Large intestine (tissue), 3 donors: ENCODE measurements at regions not wholly inside any gene's neighbourhood (a gene's known extent, or its start where the extent isn't known, plus 50 kb on each side); places are given as distances from the start of the nearest gene placed in this dataset.

Experiments
- DNase-seq, 2 donors: peaks; one replicate each; pipeline versions ENCODE4 v3.0.0 to v3.0.0-alpha.2; 2013
- H3K27ac ChIP-seq: one replicate; pipeline ENCODE4 v1.5.1; 2013; ENCODE audit warnings: low read length
- H3K27me3 ChIP-seq: 2 replicates; pipeline ENCODE4 v1.6.1; 2013; ENCODE audit warnings: low read length; ENCODE audit not compliant: control insufficient read depth, insufficient read depth
- H3K36me3 ChIP-seq: 2 replicates; pipeline ENCODE4 v1.6.1; 2013; ENCODE audit warnings: low read length; ENCODE audit not compliant: control insufficient read depth, insufficient read depth
- H3K4me1 ChIP-seq: one replicate; pipeline ENCODE4 v1.6.1; 2013; ENCODE audit warnings: low read length; ENCODE audit not compliant: control insufficient read depth, insufficient read depth
- H3K4me3 ChIP-seq: one replicate; pipeline ENCODE4 v1.5.1; 2013; ENCODE audit warnings: low read length
- H3K9me3 ChIP-seq: one replicate; pipeline ENCODE4 v1.6.1; 2013; ENCODE audit warnings: mild to moderate bottlenecking, low read depth, low read length, moderate library complexity; ENCODE audit not compliant: control insufficient read depth
- WGBS: methylation state at CpG from one replicate; pipeline ENCODE4 v1.1.5; 2013; ENCODE audit warnings: low lambda C conversion rate; ENCODE audit not compliant: insufficient coverage; 5-methylcytosine and 5-hydroxymethylcytosine counted together

DNA sequence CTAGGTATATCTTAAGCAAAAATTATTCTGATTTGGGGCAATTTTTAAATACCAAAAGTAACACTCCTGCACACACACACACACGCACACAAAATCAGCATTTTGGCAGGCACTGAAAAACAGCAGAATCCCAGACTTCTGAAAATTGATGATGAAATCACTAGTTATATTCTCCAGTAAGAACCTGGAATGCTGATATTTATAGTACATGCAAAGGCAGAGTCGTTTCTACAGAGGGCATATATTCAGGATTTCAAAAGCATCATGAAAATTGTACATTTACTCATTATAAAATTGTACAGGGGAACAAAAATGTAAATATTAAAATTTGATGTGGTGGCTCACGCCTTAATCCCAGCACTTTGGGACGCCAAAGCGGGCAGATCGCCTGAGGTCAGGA is 352.5 kb upstream of the PITX2 start:
- WGBS: 50% methylated on average over 1 of the region's 6 CpGs
- Histone ChIP-seq H3K27me3 (no peaks in the 10 kb centered on the region), H3K4me1 (no peaks in the 10 kb centered on the region), H3K36me3 (no peaks in the 10 kb centered on the region), H3K4me3 (no peak overlapping the region), H3K9me3 (no peaks in the 10 kb centered on the region), H3K27ac (no peak overlapping the region)
- no peak for DNase-seq

DNA sequence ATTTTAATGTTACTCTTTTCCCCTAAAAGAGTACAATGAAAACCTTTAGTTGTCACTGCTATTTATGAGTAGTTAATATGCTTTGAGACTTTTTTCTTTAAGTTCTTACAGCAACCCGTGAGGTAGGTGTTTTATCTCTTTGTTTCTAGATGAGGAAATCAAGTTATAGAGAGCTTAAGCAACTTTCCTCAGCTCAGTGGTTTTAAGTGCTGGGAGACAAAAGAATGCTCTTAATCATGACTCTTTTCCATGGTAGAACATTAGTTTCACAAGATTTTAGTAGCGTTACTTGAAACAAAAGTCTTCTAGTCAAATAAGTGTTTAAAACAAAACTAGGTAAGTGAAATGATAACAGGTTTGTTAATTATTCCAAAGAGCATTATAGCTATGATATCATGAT is 354.7 kb upstream of the PITX2 start:
- Histone ChIP-seq H3K9me3 (no peaks in the 10 kb centered on the region), H3K4me3 (no peak overlapping the region), H3K4me1 (no peaks in the 10 kb centered on the region), H3K36me3 (no peaks in the 10 kb centered on the region), H3K27me3 (no peaks in the 10 kb centered on the region), H3K27ac (no peak overlapping the region)
- no peak for DNase-seq
- WGBS: 60% methylated on average over 1 of the region's 2 CpGs

DNA sequence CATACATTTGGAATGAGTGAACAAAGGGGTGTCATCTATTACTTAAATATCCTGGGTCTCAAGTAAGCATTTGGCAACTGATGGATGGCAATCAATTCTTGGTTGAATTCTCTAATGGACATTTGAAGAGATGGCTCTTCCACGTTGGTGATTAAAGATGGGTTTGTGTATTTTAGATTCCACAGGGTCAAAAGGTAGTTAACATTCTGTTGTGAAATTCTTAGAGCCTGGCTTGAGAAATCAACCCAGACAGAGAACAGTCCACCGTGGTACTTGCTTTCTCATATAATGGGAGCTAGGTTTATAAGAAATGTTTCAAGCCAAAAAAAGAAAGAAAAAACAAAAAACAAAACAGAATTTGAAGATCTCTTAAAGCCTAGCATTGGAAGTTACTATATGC is 355.9 kb upstream of the PITX2 start:
- Histone ChIP-seq H3K4me1 (no peaks in the 10 kb centered on the region), H3K36me3 (no peaks in the 10 kb centered on the region), H3K9me3 (no peaks in the 10 kb centered on the region), H3K27ac (no peak overlapping the region), H3K4me3 (no peak overlapping the region), H3K27me3 (no peaks in the 10 kb centered on the region)
- WGBS: 89% methylated on average over 1 of the region's 2 CpGs
- DNase-seq: no peak

DNA sequence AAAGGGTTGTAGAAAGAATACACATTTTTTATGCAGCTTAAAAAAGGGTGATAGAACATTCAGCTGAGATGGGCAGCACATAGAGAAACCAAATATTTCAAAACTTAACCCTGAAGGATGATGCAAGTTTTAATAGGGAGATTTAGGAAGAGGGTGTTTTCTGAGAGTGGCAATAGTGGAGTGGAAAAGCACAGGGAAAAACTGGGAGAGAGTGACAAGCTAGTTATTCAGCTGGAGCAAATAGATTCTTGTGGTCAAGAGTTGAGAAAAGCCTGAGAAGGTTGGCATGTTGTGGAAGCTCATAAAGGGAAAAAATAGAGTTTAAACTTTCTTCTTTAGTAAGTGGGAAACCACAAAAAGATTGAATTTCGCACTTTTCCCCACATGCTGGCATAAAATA is 359.6 kb upstream of the PITX2 start:
- DNase-seq: no peak
- Histone ChIP-seq H3K4me3 (no peak overlapping the region), H3K27me3 (no peaks in the 10 kb centered on the region), H3K27ac (no peak overlapping the region), H3K36me3 (no peaks in the 10 kb centered on the region), H3K9me3 (no peaks in the 10 kb centered on the region), H3K4me1 (no peaks in the 10 kb centered on the region)
- WGBS: no CpG with 5 or more reads among the region's 1 CpG

DNA sequence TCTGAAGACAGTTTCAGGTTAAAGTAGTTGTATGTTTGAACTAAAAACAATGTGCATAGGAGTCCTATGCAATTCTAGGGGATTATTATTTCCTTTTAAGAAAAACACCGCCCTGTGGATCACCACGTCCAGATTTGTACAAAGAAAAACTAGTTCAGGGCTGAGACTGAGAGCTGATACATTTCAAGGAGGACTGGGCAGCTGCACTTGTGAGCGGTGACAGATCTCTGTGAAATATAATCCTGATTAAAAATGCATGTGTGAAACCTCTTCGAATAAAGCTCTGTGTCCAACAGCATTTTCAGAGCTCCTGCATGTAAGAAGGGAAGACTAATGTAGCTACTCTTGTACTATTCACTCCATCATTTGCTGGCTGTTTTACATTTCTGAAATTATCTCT is 365.8 kb upstream of the PITX2 start:
- WGBS: no CpG with 5 or more reads among the region's 4 CpGs
- Histone ChIP-seq H3K27ac (no peak overlapping the region), H3K27me3 (no peaks in the 10 kb centered on the region), H3K36me3 (no peaks in the 10 kb centered on the region), H3K4me3 (no peak overlapping the region), H3K9me3 (no peaks in the 10 kb centered on the region), H3K4me1 (no peaks in the 10 kb centered on the region)
- no peak for DNase-seq

DNA sequence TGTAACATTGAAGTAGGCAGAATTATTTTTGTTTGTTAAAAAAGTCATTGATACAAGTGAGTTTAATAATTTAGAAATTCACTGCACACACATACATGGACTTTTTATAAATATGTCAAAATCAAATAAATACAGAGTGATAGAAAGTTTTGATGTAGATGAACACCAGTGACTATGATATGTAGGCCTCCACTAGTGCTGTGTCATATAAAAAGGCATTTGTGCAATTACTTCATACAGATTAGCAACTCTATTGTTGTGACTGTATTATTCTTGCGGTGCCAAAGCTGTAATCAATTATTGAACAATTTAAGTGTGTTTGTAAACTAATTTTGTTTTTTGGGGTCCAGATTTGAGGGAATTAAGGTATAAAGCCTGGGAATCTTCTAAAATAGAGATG is 366.2 kb upstream of the PITX2 start:
- H3K27me3 ChIP-seq: no peaks in the 10 kb centered on the region

DNA sequence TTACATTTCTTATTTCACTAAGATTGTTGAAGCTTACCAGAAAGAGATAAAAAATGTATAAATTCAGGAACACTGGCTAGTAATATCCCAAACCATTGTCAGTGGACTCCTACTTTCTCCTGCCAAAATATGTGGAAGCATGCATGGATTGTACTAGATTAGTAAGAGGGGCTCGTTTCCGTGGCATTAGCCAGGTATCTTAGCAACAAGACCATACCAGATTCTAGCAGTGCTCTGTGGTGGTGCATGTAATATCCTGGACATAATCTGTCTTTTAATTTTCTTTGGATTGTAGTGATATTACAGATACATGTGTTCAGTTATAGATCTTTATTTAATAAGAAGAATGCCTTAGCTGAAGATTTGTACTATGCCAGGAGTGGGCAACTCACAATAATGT is 371.9 kb upstream of the PITX2 start:
- no peaks in the 10 kb centered on the region for H3K27me3 ChIP-seq
- no CpG with 5 or more reads among the region's 2 CpGs for WGBS
- no peak overlapping the region for H3K27ac ChIP-seq
- no peak for DNase-seq
- H3K4me1 ChIP-seq: no peaks in the 10 kb centered on the region
- H3K36me3 ChIP-seq: no peaks in the 10 kb centered on the region
- H3K9me3 ChIP-seq: no peaks in the 10 kb centered on the region
- no peak overlapping the region for H3K4me3 ChIP-seq

More for the DNA sequence above, 366.2 kb upstream of the PITX2 start:
- WGBS: no CpG with 5 or more reads among the region's 1 CpG
- H3K9me3 ChIP-seq: no peaks in the 10 kb centered on the region
- no peak for DNase-seq
- no peak overlapping the region for H3K4me3 ChIP-seq
- H3K4me1 ChIP-seq: no peaks in the 10 kb centered on the region
- H3K27ac ChIP-seq: no peak overlapping the region
- no peaks in the 10 kb centered on the region for H3K36me3 ChIP-seq

DNA sequence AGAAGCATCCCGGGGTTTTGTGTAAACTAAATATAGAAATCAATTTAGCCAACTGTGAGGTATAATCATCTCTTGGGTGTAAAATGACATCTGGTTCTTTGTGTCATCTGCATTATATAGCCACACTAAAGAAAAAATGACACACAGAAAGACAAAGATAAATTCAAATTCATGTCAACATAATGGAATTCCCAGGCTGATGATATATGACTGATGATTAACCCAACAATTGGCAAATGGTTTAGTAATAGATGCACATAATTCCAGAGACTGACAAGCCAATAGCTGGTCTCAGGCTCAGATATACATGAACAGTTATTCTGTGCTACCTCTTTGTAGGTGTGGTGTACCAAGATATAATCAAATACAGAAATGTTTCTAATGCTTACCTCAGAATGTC is 375.4 kb upstream of the PITX2 start:
- no peak overlapping the region for H3K4me3 ChIP-seq
- H3K9me3 ChIP-seq: no peaks in the 10 kb centered on the region
- H3K27ac ChIP-seq: no peak overlapping the region
- H3K4me1 ChIP-seq: no peaks in the 10 kb centered on the region
- no peak for DNase-seq
- H3K36me3 ChIP-seq: no peaks in the 10 kb centered on the region
- H3K27me3 ChIP-seq: no peaks in the 10 kb centered on the region
- no CpG with 5 or more reads among the region's 1 CpG for WGBS

DNA sequence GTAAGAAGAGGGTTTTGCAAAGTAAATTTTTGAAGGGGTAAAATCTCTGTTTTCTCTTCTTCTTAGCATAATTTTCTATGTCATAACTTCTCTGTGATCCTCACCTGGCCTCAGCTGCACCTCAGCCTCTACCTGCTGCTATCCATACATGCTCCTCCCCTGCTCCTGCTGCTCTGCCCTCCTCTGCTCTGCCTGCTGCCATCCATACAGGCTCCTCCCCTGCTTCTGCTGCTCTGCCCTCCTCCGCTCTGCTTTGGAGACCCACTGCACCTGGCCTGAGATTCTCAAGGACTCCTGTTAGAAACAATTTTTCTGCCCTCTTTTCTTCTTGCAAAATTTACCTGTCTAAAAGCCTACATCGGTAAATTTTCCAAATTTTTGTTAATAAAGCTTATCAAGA is 388.6 kb upstream of the PITX2 start:
- Histone ChIP-seq H3K27me3 (no peaks in the 10 kb centered on the region), H3K9me3 (no peaks in the 10 kb centered on the region), H3K27ac (no peak overlapping the region), H3K36me3 (no peaks in the 10 kb centered on the region), H3K4me3 (no peak overlapping the region), H3K4me1 (no peaks in the 10 kb centered on the region)
- WGBS: 100% methylated on average over 1 of the region's 2 CpGs
- no peak for DNase-seq

DNA sequence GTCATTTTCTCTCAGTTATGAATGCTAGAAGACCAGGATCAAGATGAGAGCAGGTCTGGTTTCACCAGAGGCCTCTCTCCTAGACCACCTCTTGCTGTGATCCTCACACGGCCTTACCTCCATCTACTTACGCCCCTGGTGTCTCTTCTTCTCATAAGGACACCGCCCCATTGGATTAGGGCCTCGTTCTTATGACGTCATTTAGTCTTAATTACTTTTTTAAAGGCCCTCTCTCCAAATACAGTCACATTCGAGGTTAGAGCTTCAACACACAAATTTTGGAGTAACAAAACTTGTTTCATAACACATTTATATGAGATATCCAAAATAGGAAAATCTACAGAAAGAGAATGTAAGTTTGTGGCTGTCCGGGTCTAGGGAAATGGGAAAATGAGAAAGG is 391.0 kb upstream of the PITX2 start:
- Histone ChIP-seq H3K36me3 (no peaks in the 10 kb centered on the region), H3K27ac (no peak overlapping the region), H3K4me1 (no peaks in the 10 kb centered on the region), H3K4me3 (no peak overlapping the region), H3K9me3 (no peaks in the 10 kb centered on the region), H3K27me3 (no peaks in the 10 kb centered on the region)
- DNase-seq: no peak
- 100% methylated on average over 2 of the region's 7 CpGs for WGBS

DNA sequence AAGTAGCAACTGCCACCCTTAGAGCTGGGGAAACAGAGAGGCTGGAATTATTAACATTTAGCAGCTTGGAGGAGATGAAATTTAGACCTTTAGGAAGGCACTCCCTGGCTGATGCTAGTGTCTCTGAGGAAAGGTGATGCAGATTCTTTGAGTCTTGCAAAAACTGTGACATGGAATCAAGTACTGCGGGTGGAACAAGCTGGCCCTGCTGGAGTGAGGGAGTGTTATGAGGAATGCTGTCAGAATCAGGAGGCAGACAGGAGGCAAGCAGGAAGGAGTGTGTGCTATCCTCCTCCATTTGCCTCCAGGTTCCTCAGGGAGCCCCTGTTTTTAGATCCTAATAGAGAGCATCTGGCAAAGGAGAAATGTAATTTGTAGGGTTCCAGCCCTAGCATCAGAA is 391.7 kb upstream of the PITX2 start:
- H3K9me3 ChIP-seq: no peaks in the 10 kb centered on the region
- no peak overlapping the region for H3K27ac ChIP-seq
- H3K36me3 ChIP-seq: no peaks in the 10 kb centered on the region
- no peak for DNase-seq
- no peaks in the 10 kb centered on the region for H3K4me1 ChIP-seq
- WGBS: no CpG with 5 or more reads among the region's 1 CpG
- H3K27me3 ChIP-seq: no peaks in the 10 kb centered on the region
- H3K4me3 ChIP-seq: no peak overlapping the region
